ENCODE measurements at regions not wholly inside any gene's neighbourhood (a gene's known extent, or its start where the extent isn't known, plus 50 kb on each side); places are given as distances from the start of the nearest gene placed in this dataset.

DNA sequence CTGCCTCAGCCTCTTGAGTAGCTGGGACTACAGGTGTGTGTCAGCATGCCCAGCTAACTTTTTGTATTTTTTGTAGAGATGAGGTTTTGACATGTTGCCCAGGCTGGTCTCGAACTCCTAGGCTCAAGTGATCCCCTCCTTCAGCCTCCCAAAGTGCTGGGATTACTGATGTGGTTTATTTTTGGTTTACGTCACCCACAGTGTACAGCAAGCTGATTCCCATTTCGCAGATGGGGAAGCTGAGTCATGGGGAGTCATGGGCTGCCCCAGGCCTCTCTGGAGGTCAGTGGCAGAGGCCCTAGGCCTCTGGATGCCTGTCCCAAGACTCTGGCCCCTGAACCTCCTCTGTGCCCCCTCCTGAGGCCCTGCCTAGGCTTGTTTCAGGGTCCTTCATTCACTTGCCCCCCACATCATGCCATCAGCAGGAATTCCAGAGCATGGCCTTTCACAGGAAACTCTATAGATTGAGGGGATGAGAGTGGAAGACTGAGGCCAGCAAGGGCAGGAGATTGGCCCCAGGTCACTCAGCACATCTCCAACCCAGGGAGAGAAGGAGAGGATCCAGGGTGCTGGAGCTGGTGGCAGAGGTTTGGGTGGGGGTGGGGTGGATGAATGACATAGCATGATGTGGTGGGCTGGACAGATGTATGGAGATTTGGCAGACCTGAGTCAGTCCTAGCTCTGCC is 266.0 kb downstream of the PTPRU start:
- intact Hi-C loops (cut with DNase I), result loop anchor here in 1 of 10 donors (10.0 kb wide), 1 partner anchor 612 kb away; no protein-coding TSS in a partner anchor
- no peaks in the 10 kb centered on the region for H3K9me3 ChIP-seq
- 72% methylated on average over 3 of the region's 3 CpGs for WGBS, 2 donors
- no peak for ATAC-seq
- H3K4me1 ChIP-seq, result peaks cover 0 to 6% (median 0%) of the 10 kb centered on the region in 9 donors
- H3K27me3 ChIP-seq, result peaks cover 0 to 69% (median 40%) of the 10 kb centered on the region in 7 donors
- H3K27ac ChIP-seq, result no peak overlapping the region
- DNase-seq, result no peak
- TF ChIP-seq, protein P1, sequence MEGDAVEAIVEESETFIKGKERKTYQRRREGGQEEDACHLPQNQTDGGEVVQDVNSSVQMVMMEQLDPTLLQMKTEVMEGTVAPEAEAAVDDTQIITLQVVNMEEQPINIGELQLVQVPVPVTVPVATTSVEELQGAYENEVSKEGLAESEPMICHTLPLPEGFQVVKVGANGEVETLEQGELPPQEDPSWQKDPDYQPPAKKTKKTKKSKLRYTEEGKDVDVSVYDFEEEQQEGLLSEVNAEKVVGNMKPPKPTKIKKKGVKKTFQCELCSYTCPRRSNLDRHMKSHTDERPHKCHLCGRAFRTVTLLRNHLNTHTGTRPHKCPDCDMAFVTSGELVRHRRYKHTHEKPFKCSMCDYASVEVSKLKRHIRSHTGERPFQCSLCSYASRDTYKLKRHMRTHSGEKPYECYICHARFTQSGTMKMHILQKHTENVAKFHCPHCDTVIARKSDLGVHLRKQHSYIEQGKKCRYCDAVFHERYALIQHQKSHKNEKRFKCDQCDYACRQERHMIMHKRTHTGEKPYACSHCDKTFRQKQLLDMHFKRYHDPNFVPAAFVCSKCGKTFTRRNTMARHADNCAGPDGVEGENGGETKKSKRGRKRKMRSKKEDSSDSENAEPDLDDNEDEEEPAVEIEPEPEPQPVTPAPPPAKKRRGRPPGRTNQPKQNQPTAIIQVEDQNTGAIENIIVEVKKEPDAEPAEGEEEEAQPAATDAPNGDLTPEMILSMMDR (IDR thresholded peaks at IDR 0.05), result no peak
- no peak overlapping the region for H3K4me3 ChIP-seq
- H3K36me3 ChIP-seq, result no peaks in the 10 kb centered on the region

DNA sequence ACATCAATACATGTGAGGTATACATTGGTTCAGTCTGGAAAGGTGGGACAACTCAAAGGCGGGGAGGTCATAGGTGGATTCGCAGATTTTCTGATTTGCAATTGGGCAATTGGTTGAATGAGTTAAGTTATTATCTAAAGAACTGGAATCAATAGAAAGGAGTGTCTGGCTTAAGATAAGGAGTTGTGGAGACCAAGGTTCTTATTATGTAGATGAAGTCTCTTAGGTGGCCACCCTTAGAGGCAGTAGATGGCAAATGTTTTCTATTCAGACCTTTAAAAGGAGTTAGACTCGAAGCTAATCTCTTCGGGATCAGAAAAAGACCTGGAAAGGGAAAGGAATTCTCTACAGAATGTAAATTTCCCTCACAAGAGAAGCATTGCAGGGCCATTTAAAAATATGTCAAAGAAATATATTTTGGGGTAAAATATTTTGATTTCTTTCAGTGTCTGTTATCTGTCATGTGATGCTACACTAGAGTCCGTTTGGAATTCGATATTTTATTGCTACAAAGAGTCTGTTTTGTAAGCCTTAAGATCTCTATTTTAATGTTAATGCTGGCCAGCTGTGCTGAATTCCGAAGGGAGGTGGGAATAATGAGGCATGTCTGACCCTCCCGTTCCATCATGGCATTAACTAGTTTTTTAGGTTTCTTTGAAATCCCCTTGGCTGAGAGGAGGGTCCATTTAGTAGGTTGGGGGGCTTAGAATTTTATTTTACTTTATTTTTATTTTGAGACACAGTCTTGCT is 265.1 kb downstream of the PTPRU start:
- intact Hi-C loops (cut with DNase I), result loop anchor here in 1 of 10 donors (10.0 kb wide), 1 partner anchor 613 kb away; no protein-coding TSS in a partner anchor
- Histone ChIP-seq H3K27ac (no peak overlapping the region), H3K27me3 (peaks cover 0 to 67% (median 38%) of the 10 kb centered on the region in 7 donors), H3K36me3 (no peaks in the 10 kb centered on the region), H3K9me3 (peaks cover 0 to 7% (median 0%) of the 10 kb centered on the region in 11 donors), H3K4me1 (peaks cover 0 to 6% (median 0%) of the 10 kb centered on the region in 9 donors), H3K4me3 (no peak overlapping the region)
- DNase-seq (no peak), ATAC-seq (no peak)
- TF ChIP-seq, protein P1 (IDR thresholded peaks at IDR 0.05), result no peak
- 35 to 36% methylated on average over 8 of the region's 8 CpGs for WGBS, 2 donors

DNA sequence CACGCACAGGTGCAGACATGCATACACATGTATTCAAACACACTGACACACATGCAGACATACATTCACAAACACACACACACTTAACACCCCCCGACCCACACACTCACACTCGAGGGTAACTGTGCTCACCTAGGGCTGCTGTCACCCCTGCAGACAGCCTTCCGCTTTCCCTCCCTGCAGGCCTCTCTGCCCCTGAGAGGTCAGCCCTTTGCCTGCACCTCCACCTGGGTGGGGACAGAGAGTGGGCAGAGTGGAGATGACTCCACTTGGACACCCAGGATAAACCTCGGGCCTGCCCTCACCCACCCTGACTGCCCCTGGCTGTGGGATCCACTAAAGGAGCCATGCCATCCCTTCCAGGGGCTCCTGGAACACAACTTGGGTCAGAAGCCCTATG is 264.3 kb downstream of the PTPRU start:
- peaks cover 0 to 14% (median 4%) of the 10 kb centered on the region in 11 donors for H3K9me3 ChIP-seq
- no peaks in the 10 kb centered on the region for H3K36me3 ChIP-seq
- intact Hi-C loops (cut with DNase I), result loop anchor here in 1 of 10 donors (10.0 kb wide), 1 partner anchor 614 kb away; no protein-coding TSS in a partner anchor
- 80 to 82% methylated on average over 5 of the region's 5 CpGs for WGBS, 2 donors
- H3K4me3 ChIP-seq, result no peak overlapping the region
- ATAC-seq, result no peak
- TF ChIP-seq, protein P1 (IDR thresholded peaks at IDR 0.05), result no peak
- no peak overlapping the region for H3K27ac ChIP-seq
- no peak for DNase-seq
- peaks cover 0 to 6% (median 0%) of the 10 kb centered on the region in 9 donors for H3K4me1 ChIP-seq
- peaks cover 0 to 60% (median 38%) of the 10 kb centered on the region in 7 donors for H3K27me3 ChIP-seq

DNA sequence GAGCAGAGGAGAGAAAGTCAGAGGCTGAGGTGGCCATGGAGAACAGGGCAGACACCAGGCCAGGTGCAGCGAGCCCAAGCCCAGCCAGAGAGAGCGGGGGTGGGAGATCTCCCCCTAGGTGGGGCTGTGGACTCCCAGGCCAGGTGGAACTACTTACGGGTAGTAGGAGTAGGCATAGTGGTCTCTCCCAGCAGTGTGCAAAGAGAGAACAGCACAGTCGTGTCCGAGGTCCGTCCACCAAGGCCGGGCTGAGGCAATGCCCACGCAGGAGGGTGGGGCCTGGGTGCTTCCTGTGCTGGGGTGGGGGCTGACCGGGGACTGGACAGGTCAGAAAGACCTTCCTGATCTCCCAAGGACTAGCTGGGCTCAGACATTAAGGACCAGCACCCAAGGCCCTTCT is 263.7 kb downstream of the PTPRU start:
- TF ChIP-seq, protein P1 (IDR thresholded peaks at IDR 0.05), result no peak
- Histone ChIP-seq H3K27ac (no peak overlapping the region), H3K36me3 (no peaks in the 10 kb centered on the region), H3K4me3 (no peak overlapping the region), H3K4me1 (peaks cover 0 to 6% (median 0%) of the 10 kb centered on the region in 9 donors), H3K9me3 (peaks cover 0 to 20% (median 7%) of the 10 kb centered on the region in 11 donors), H3K27me3 (peaks cover 0 to 56% (median 38%) of the 10 kb centered on the region in 7 donors)
- ATAC-seq (no peak), DNase-seq (no peak)
- intact Hi-C loops (cut with DNase I), result loop anchor here in 1 of 10 donors (10.0 kb wide), 1 partner anchor 615 kb away; no protein-coding TSS in a partner anchor
- 79 to 90% methylated on average over 9 of the region's 9 CpGs for WGBS, 2 donors

Data from heart right ventricle (tissue), 16 donors.